ENCODE measurements at regions not wholly inside any gene's neighbourhood (a gene's known extent, or its start where the extent isn't known, plus 50 kb on each side); places are given as distances from the start of the nearest gene placed in this dataset.

- TF ChIP-seq CTCF (IDR thresholded peaks at IDR 0.05; ENCODE audit: borderline replicate concordance, extremely low read depth, low read length, poor library complexity, severe bottlenecking) (no peak), EZH2 (IDR thresholded peaks at IDR 0.05; ENCODE audit: borderline replicate concordance, low read depth, low read length, severe bottlenecking) (no peak)
These were observed 782.9 kb upstream of the API5 start for GRCh38 chr11:42528911-42529310.

Data from DND-41 (cell line).